GM18868 (cell line): ENCODE measurements at regions not wholly inside any gene's neighbourhood (a gene's known extent, or its start where the extent isn't known, plus 50 kb on each side); places are given as distances from the start of the nearest gene placed in this dataset.
A peak's percentile ranks its signal among the peaks of the same experiment; 100 is the strongest.

Experiments used
- ATAC-seq: cut with Tn5 transposase; IDR thresholded peaks from one replicate; pipeline ENCODE4 v1.9.1; 2021; ENCODE audit warnings: mild to moderate bottlenecking, moderate library complexity; ENCODE audit not compliant: unreplicated experiment

- ATAC-seq = no peak
Observed at GRCh38 chr4:27248829-27249228, 388.2 kb downstream of the STIM2 start.

- no peak for ATAC-seq
Observed at GRCh38 chr4:27251771-27252170, 391.1 kb downstream of the STIM2 start.

GRCh38 chr4:27267339-27267969 lies 406.8 kb downstream of the STIM2 start:
- no peak for ATAC-seq

GRCh38 chr4:27267970-27268355 lies 407.3 kb downstream of the STIM2 start:
- ATAC-seq = no peak

- ATAC-seq = no peak
Observed at GRCh38 chr4:27270435-27270834, 409.8 kb downstream of the STIM2 start.

GRCh38 chr4:27271555-27271954 lies 410.9 kb downstream of the STIM2 start:
- no peak for ATAC-seq

GRCh38 chr4:27272217-27272616 lies 411.6 kb downstream of the STIM2 start:
- ATAC-seq = no peak

- no peak for ATAC-seq
Observed at GRCh38 chr4:27276307-27277073, 415.8 kb downstream of the STIM2 start.

- ATAC-seq = no peak
Observed at GRCh38 chr4:27278615-27279375, 418.2 kb downstream of the STIM2 start.

GRCh38 chr4:27288496-27288895 lies 427.9 kb downstream of the STIM2 start:
- no peak for ATAC-seq

GRCh38 chr4:27289704-27290103 lies 429.1 kb downstream of the STIM2 start:
- ATAC-seq = no peak

GRCh38 chr4:27293831-27294230 lies 433.2 kb downstream of the STIM2 start:
- no peak for ATAC-seq

GRCh38 chr4:27304751-27305150 lies 444.1 kb downstream of the STIM2 start:
- ATAC-seq = no peak

GRCh38 chr4:27305246-27305645 lies 444.6 kb downstream of the STIM2 start:
- no peak for ATAC-seq

- ATAC-seq = no peak
Observed at GRCh38 chr4:27308379-27308778, 447.7 kb downstream of the STIM2 start.

GRCh38 chr4:27315625-27316024 lies 455.0 kb downstream of the STIM2 start:
- ATAC-seq = no peak

- no peak for ATAC-seq
Observed at GRCh38 chr4:27316176-27316575, 455.5 kb downstream of the STIM2 start.

- peak; percentile 80 for ATAC-seq
Observed at GRCh38 chr4:27318740-27319139, 458.1 kb downstream of the STIM2 start.

- ATAC-seq = no peak
Observed at GRCh38 chr4:27326991-27327390, 466.4 kb downstream of the STIM2 start.

GRCh38 chr4:27327421-27328181 lies 467.0 kb downstream of the STIM2 start:
- peak; percentile 82 for ATAC-seq

- ATAC-seq = no peak
Observed at GRCh38 chr4:27338530-27338929, 477.9 kb downstream of the STIM2 start.
